ENCODE measurements at regions not wholly inside any gene's neighbourhood (a gene's known extent, or its start where the extent isn't known, plus 50 kb on each side); places are given as distances from the start of the nearest gene placed in this dataset.

DNA sequence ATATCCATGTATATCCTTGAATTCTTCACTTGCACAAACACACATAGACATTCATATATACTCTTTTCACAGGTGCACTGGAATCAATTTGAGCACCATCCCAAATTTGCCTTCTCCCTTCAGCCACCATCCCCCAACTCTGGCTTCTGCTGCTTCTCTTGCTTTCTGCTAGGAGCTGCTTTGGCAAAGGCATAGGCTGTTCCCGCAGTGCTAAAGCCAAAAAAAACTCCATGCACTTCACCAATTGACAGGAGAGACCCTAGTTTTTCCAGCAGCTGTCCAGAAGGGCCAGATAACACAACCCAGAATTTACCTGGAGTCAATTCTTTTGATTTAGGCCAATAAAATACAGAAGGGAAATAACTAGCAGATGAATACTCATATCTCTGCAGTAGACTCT lies 251.3 kb downstream of the NR2F1-AS1 start:
- H4K20me1 ChIP-seq (replicated peaks; ENCODE audit: control insufficient read depth, extremely low read depth, insufficient read depth, low read length) = no peaks in the 10 kb centered on the region

More for the DNA sequence above, 251.3 kb downstream of the NR2F1-AS1 start:
- H3K36me3 ChIP-seq (ENCODE audit: control insufficient read depth in 2 of 2, extremely low read depth in 1 of 2, insufficient read depth in 2 of 2, low read length in 2 of 2) = no peaks in the 10 kb centered on the region
- H3K79me2 ChIP-seq (ENCODE audit: control insufficient read depth, insufficient read depth, low read length) = no peaks in the 10 kb centered on the region
- no peak overlapping the region for H3K4me2 ChIP-seq (ENCODE audit: insufficient read depth, low read length)
- POLR2A ChIA-PET = no interaction called here
- TF ChIP-seq FOS (IDR thresholded peaks at IDR 0.05; ENCODE audit: borderline replicate concordance, insufficient read depth, low read length) (no peak), EZH2 (IDR thresholded peaks at IDR 0.05; ENCODE audit: borderline replicate concordance, low read depth, low read length, severe bottlenecking) (no peak), POLR2A (IDR thresholded peaks at IDR 0.05; ENCODE audit: low read depth, low read length) (no peak), JUN (IDR thresholded peaks at IDR 0.05; ENCODE audit: borderline replicate concordance, insufficient read depth, insufficient read length, low read depth) (no peak), POLR2AphosphoS5 (IDR thresholded peaks at IDR 0.05; ENCODE audit: insufficient read depth, low read depth, low read length) (no peak), MYC (IDR thresholded peaks at IDR 0.05; ENCODE audit: low read depth, low read length) (no peak), GATA2 (IDR thresholded peaks at IDR 0.05; ENCODE audit: insufficient read depth, insufficient read length, low read depth, low read length) (no peak)
- TF ChIP-seq, protein P1, sequence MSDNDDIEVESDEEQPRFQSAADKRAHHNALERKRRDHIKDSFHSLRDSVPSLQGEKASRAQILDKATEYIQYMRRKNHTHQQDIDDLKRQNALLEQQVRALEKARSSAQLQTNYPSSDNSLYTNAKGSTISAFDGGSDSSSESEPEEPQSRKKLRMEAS (IDR thresholded peaks at IDR 0.05; ENCODE audit: insufficient read depth, insufficient read length) = no peak
- TF ChIP-seq, protein P2, sequence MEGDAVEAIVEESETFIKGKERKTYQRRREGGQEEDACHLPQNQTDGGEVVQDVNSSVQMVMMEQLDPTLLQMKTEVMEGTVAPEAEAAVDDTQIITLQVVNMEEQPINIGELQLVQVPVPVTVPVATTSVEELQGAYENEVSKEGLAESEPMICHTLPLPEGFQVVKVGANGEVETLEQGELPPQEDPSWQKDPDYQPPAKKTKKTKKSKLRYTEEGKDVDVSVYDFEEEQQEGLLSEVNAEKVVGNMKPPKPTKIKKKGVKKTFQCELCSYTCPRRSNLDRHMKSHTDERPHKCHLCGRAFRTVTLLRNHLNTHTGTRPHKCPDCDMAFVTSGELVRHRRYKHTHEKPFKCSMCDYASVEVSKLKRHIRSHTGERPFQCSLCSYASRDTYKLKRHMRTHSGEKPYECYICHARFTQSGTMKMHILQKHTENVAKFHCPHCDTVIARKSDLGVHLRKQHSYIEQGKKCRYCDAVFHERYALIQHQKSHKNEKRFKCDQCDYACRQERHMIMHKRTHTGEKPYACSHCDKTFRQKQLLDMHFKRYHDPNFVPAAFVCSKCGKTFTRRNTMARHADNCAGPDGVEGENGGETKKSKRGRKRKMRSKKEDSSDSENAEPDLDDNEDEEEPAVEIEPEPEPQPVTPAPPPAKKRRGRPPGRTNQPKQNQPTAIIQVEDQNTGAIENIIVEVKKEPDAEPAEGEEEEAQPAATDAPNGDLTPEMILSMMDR (IDR thresholded peaks at IDR 0.05; ENCODE audit: extremely low read depth in 1 of 2, insufficient read depth in 1 of 2, low read depth in 1 of 2, low read length in 2 of 2) = no peak
- H2AFZ ChIP-seq (ENCODE audit: low read depth, low read length) = no peak overlapping the region
- FAIRE-seq = no peak
- BruUV-seq (replicated peaks) = no TSS peak
- H3K27ac ChIP-seq (ENCODE audit: insufficient read depth, low read depth, low read length) = no peak overlapping the region
- no peak for DNase-seq (ENCODE audit: low read depth, low spot score)
- no peak overlapping the region for H3K4me3 ChIP-seq (replicated peaks in 1 of 3; ENCODE audit: insufficient read depth in 1 of 3, low read depth in 1 of 3, low read length in 3 of 3)
- no peaks in the 10 kb centered on the region for H3K9me1 ChIP-seq (replicated peaks; ENCODE audit: control insufficient read depth, extremely low read depth, insufficient read depth, low read length)
- dilution Hi-C loops (cut with MboI; ENCODE audit: extremely low pct_ligation_motif_present, low sequenced_read_pairs) = no loop called here
- CTCF ChIA-PET = interaction anchor here (1.2 kb wide), 1 partner anchor 12 kb away, joined by 3 read pairs; no protein-coding TSS in a partner anchor
- H3K27me3 ChIP-seq (ENCODE audit: control insufficient read depth in 2 of 2, insufficient read depth in 2 of 2, low read length in 2 of 2) = no peaks in the 10 kb centered on the region
- intact Hi-C loops (cut with micrococcal nuclease) = no loop called here
- no peaks in the 10 kb centered on the region for H3K4me1 ChIP-seq (ENCODE audit: control insufficient read depth, extremely low read depth, insufficient read depth, low read length)
- H3K9ac ChIP-seq (replicated peaks; ENCODE audit: extremely low read depth, insufficient read depth, low read length) = no peak overlapping the region
- no peaks in the 10 kb centered on the region for H3K9me3 ChIP-seq (replicated peaks; ENCODE audit: control insufficient read depth, insufficient read depth, low read length)

Measured in endothelial cell of umbilical vein (primary cell).